MV-4-11 (cell line): ENCODE measurements at regions not wholly inside any gene's neighbourhood (a gene's known extent, or its start where the extent isn't known, plus 50 kb on each side); places are given as distances from the start of the nearest gene placed in this dataset.

Experiments
- DNase-seq: peaks from one replicate; lab custom pipeline; 2025; lab: John Stamatoyannopoulos, UW

GRCh38 chr3:54021071-54021470 is 101.3 kb upstream of the CACNA2D3 start:
- no peak for DNase-seq

GRCh38 chr3:54020436-54020835 is 101.9 kb upstream of the CACNA2D3 start:
- no peak for DNase-seq

- peak; percentile 60 for DNase-seq
These were observed 108.3 kb upstream of the CACNA2D3 start for GRCh38 chr3:54014067-54014466.

- DNase-seq = no peak
These were observed 113.6 kb upstream of the CACNA2D3 start for GRCh38 chr3:54008744-54009143.

GRCh38 chr3:54008099-54008498 is 114.3 kb upstream of the CACNA2D3 start:
- DNase-seq = no peak

GRCh38 chr3:54004335-54004734 is 112.7 kb upstream of the SELENOK start:
- DNase-seq = peak; percentile 11

GRCh38 chr3:54003136-54003535 is 111.5 kb upstream of the SELENOK start:
- no peak for DNase-seq

DNA sequence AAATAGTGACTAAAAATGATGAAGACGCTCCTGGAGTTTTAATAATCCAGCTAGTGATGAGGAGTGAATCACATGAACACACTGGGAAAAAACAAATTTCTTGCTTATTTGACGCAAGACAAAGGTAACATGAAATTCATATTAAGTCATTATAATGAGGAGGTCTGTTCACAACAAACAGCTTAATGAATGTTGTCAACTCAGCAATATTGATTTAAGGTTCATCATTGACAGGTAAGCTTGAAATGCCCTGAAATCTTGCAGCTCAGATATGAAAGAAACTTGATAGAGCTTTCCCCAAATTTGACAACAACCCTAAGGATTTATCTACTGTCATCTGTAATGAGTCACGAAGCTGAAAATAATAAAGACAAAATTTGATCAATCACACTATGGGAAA is 108.1 kb upstream of the SELENOK start:
- DNase-seq = no peak

DNA sequence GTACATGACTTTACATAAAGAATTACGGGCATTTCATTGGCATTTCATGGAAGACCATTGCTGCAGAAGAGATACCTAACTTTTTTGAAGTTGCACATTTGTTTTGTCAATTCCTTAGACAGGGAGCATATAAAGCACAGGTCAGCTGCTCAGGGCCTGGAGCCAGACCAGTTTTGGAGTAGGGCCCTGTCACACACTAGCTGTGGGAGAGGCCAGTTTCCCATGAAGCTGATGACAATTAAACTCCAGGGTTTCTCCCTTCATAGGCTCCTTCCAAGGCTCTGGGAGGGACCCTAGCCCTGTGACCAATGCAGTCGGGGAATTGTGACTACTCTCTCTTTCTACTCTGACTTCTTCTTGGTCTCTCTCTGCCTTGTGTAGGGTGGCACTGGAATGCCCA is 107.3 kb upstream of the SELENOK start:
- no peak for DNase-seq

DNA sequence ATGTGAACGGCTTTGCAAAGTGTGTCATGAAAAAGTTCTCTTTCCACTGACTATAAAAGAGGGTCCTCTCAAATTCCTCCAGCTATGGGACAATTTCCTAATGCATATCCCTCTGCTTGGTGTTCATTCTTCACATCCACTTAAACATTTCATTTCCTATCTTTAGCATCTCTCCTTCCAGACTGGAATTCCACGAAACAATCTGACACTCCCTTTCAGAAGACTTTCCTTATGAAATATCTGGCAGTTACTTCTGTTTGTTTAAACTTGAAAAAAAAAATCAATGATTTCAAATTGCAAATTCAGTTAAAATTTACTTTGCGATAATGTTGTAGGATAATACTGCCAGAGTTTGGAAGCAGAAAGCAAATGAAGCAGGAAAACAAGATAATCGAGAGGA is 105.8 kb upstream of the SELENOK start:
- DNase-seq = no peak

DNA sequence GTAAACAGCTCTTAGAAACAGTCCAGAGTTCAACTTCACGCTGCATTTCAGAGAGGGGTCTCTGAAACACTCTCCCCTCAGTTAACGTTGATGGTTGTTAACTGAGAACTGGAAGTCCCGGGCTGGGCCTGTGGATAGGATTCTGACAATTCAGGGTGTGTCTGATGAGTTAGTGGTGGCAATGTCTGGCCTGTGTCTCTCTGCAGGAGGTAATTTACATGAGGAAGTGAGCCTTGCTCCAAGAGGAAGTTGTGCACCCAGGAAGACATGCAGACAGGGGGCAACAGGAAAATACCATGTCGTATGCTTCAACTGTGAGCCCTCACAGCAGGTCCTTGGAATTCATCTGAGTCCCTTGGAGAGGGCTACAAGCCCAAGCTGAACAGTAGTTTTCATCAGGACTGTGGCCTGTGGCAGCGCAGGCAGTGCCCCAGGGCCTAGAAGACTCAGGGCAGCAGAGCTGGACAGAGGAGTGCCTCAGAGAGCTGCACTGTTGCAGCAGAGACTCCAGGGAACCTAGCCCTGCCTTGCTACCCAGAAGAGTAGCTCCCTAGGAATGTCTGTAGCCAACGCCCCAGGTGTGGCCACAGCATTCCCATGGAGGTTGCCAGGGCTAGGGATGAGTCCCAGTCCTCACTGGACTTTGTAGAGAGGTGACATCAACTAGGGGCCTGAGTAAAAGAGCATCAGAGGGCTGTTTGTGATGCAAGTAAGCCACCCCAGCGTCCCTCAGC is 104.6 kb upstream of the SELENOK start:
- DNase-seq = peak; percentile 95

- DNase-seq = no peak
These were observed 103.4 kb upstream of the SELENOK start for GRCh38 chr3:53994986-53995603.

DNA sequence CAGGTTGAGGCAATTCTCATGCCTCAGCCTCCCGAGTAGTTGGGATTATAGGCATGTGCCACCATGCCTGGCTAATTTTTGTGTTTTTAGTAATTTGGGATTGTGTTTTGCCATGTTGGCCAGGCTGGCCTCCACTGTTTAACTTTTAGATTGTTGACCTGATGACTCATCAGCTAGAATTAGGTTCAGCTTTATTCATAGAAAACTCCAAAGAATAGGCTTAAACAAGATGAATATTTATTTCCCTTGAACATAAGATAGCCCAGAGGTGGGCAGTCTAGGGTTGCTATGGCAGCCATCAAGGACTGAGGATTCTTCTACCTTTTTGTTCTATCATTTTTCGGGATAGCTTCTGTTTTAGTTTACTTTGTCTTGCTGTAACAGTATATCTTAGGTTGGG is 99.6 kb upstream of the SELENOK start:
- no peak for DNase-seq

- no peak for DNase-seq
These were observed 98.3 kb upstream of the SELENOK start for GRCh38 chr3:53989946-53990345.

DNA sequence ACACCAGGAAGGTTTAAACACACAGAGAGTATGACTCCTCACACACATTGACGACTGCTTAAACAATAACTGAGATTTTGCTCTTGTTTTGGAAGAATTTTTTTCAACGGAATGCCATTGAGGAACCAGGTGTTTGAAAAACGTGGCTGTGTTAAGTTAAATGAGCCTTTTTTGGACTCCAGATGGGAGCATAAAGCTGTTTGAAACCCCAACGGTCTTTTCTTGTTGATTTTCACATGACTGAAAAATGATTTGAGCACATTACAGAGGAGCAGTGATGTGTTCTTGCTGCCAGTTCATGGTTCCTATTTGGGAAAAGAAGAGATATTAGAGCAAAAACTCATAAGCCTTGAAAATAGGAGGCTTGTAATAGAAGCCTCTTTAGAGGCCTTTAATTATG is 97.8 kb upstream of the SELENOK start:
- no peak for DNase-seq

DNA sequence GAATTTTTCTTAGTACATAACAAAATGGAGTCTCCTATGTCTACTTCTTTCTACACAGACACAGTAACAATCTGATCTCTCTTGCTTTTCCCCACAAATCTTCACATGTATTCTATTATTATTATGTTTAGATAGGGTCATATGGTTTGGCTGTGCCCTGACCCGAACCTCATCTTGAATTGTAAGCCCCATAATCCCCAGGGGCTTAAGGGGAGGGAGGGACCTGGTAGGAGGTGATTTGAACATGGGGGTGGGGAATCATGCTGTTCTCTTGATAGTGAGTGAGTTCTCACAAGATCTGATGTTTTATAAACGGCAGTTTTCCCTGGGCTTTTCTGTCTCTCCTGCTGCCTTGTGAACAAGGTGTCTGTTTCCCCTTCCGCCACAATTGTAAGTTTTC is 86.7 kb upstream of the SELENOK start:
- DNase-seq = no peak

DNA sequence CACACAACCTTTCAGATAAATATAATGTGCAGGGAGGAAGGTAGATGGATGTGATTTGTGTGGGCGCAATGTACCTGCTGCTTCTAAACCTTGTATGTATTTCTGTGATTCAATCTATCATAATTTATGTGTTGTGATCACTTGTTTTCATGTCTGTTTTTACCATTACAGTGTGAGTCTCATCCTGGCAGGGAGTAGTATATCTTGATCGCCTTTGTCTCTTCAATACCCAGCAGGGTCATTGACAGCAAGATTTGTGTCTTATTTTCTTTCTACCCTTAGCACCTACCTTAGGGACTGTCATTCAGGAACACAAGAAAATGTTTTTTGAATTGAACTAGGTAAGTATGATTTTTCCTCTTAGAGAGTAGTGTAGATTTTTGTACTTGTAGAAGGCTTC is 83.7 kb upstream of the SELENOK start:
- no peak for DNase-seq

- DNase-seq = no peak
These were observed 82.7 kb upstream of the SELENOK start for GRCh38 chr3:53974324-53974723.

- DNase-seq = no peak
These were observed 82.2 kb upstream of the SELENOK start for GRCh38 chr3:53973905-53974304.

DNA sequence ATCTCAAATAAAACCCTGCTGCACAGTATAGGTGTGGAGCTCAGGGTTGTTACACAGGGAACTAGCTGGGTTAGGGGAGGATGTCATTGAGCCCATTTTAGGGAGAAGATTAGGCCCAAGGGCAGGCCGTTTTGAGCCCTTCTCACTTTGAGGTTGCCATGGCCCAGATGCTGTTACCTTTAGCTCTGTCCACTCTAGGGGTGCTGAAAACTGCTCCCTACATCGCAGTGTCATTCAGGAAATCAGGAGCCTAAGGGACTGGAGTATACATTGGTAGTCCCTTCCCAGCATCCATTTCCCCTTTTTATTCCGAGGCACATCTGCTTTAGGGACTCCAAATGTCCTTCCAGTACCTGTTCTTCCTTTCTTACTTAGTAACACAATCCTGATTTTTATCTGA is 79.0 kb upstream of the SELENOK start:
- DNase-seq = no peak

DNA sequence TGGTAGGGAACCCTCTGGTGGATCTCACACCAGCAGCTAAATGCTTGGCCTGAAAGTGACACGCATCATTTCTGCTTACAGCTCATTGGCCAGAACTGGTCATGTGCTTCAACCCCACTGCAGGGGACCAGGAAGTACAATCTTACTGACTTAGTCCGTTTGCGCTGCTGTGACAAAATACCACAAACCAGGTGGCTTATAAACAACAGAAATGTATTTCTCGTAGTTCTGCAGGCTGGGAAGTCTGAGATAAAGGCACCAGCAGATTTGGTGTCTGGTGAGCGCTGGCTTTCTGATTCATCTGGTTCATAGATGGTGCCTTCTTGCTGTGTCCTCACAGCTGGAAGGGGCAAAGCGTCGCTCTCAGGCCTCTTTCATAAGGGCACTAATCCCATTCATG is 77.4 kb upstream of the SELENOK start:
- DNase-seq = no peak

GRCh38 chr3:53965291-53965690 is 73.6 kb upstream of the SELENOK start:
- no peak for DNase-seq

DNA sequence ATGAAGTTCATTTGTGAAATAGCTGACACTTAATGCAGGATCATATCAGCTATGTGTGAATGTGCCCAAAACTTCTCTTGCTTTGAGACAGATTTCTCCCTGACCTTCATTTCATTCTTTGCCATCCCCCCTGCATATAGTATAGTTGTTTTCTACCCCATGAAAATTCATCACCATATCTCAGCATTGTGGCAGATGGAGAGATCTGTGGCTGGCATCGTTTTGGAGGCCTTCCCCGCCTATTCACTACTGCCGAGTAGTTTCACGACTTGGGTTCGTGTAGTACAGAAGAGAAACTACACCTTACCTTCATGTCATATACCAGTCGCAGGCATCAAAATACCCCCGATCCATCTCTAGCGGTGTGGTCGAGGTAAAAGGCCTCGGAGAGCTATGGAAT is 66.2 kb upstream of the SELENOK start:
- DNase-seq = no peak

GRCh38 chr3:53956586-53956985 is 64.9 kb upstream of the SELENOK start:
- DNase-seq = no peak
